GM12864 (cell line): ENCODE measurements at regions not wholly inside any gene's neighbourhood (a gene's known extent, or its start where the extent isn't known, plus 50 kb on each side); places are given as distances from the start of the nearest gene placed in this dataset.
"Not testable (repeated sequence)": the region's sequence is repeated elsewhere in the genome, so short reads cannot be mapped to it uniquely, and the experiment has no call there.

ENCODE experiments used
- DNase-seq: peaks from one replicate; pipeline ENCODE4 v3.0.0-alpha.2; 2011; ENCODE audit warnings: low read depth
- H3K4me3 ChIP-seq: 2 replicates; pipeline ENCODE4 v1.5.1; 2011; ENCODE audit warnings: mild to moderate bottlenecking, low read depth, low read length, control low read depth

- not testable (repeated sequence) for DNase-seq, H3K4me3 ChIP-seq
Measured at GRCh38 chr1:206356310-206356709, 114.0 kb upstream of the IKBKE start.

GRCh38 chr1:206357962-206358361, 112.3 kb upstream of the IKBKE start:
- not testable (repeated sequence) for DNase-seq, H3K4me3 ChIP-seq

- H3K4me3 ChIP-seq, DNase-seq: not testable (repeated sequence)
Measured at GRCh38 chr1:206358771-206359170, 111.5 kb upstream of the IKBKE start.

- not testable (repeated sequence) for DNase-seq, H3K4me3 ChIP-seq
Measured at GRCh38 chr1:206359377-206359776, 110.9 kb upstream of the IKBKE start.

GRCh38 chr1:206361978-206362543, 108.2 kb upstream of the IKBKE start:
- not testable (repeated sequence) for H3K4me3 ChIP-seq, DNase-seq

- not testable (repeated sequence) for DNase-seq, H3K4me3 ChIP-seq
Measured at GRCh38 chr1:206362994-206363393, 107.3 kb upstream of the IKBKE start.

GRCh38 chr1:206365271-206365670, 105.0 kb upstream of the IKBKE start:
- not testable (repeated sequence) for H3K4me3 ChIP-seq, DNase-seq

GRCh38 chr1:206366131-206366530, 104.1 kb upstream of the IKBKE start:
- not testable (repeated sequence) for H3K4me3 ChIP-seq, DNase-seq

GRCh38 chr1:206366772-206367171, 103.5 kb upstream of the IKBKE start:
- not testable (repeated sequence) for DNase-seq, H3K4me3 ChIP-seq

GRCh38 chr1:206367955-206368622, 102.2 kb upstream of the IKBKE start:
- not testable (repeated sequence) for DNase-seq, H3K4me3 ChIP-seq

- not testable (repeated sequence) for DNase-seq, H3K4me3 ChIP-seq
Measured at GRCh38 chr1:206374725-206375124, 95.6 kb upstream of the IKBKE start.

- not testable (repeated sequence) for H3K4me3 ChIP-seq, DNase-seq
Measured at GRCh38 chr1:206375552-206375951, 94.7 kb upstream of the IKBKE start.

GRCh38 chr1:206378506-206378905, 91.8 kb upstream of the IKBKE start:
- DNase-seq, H3K4me3 ChIP-seq: not testable (repeated sequence)

GRCh38 chr1:206379245-206379644, 91.0 kb upstream of the IKBKE start:
- not testable (repeated sequence) for DNase-seq, H3K4me3 ChIP-seq

GRCh38 chr1:206380163-206380790, 90.0 kb upstream of the IKBKE start:
- DNase-seq: not testable (repeated sequence)

GRCh38 chr1:206380791-206381610, 89.3 kb upstream of the IKBKE start:
- DNase-seq, H3K4me3 ChIP-seq: not testable (repeated sequence)

More at GRCh38 chr1:206380163-206380790, 90.0 kb upstream of the IKBKE start:
- H3K4me3 ChIP-seq: not testable (repeated sequence)
